LHCN-M2 (cell line): ENCODE measurements at regions not wholly inside any gene's neighbourhood (a gene's known extent, or its start where the extent isn't known, plus 50 kb on each side); places are given as distances from the start of the nearest gene placed in this dataset.

ENCODE experiments used
- DNase-seq: peaks from one replicate; pipeline ENCODE4 v3.0.0-alpha.2; 2012; ENCODE audit warnings: low read depth

GRCh38 chrY:17235769-17236168 lies 644.3 kb downstream of the CDY2B start:
- no peak for DNase-seq

GRCh38 chrY:17233435-17234109 lies 646.4 kb downstream of the CDY2B start:
- no peak for DNase-seq

GRCh38 chrY:17231994-17232393 lies 648.0 kb downstream of the CDY2B start:
- DNase-seq, result no peak

- no peak for DNase-seq
These were observed 656.5 kb downstream of the CDY2B start for GRCh38 chrY:17223502-17223901.

- no peak for DNase-seq
These were observed 677.6 kb downstream of the CDY2B start for GRCh38 chrY:17202395-17202794.

GRCh38 chrY:17184299-17184698 lies 695.7 kb downstream of the CDY2B start:
- no peak for DNase-seq

GRCh38 chrY:17166881-17167280 lies 713.1 kb downstream of the CDY2B start:
- DNase-seq, result no peak

GRCh38 chrY:17122166-17122565 lies 757.9 kb downstream of the CDY2B start:
- DNase-seq, result no peak

GRCh38 chrY:17085303-17085702 lies 794.7 kb downstream of the CDY2B start:
- DNase-seq, result no peak

- DNase-seq, result no peak
These were observed 800.1 kb downstream of the CDY2B start for GRCh38 chrY:17079887-17080286.

GRCh38 chrY:17067307-17067706 lies 812.7 kb downstream of the CDY2B start:
- DNase-seq, result no peak

GRCh38 chrY:17053041-17053440 lies 827.0 kb downstream of the CDY2B start:
- DNase-seq, result no peak

- DNase-seq, result no peak
These were observed 829.6 kb downstream of the CDY2B start for GRCh38 chrY:17050374-17050773.

- no peak for DNase-seq
These were observed 834.9 kb downstream of the CDY2B start for GRCh38 chrY:17045124-17045523.

- DNase-seq, result no peak
These were observed 835.3 kb downstream of the CDY2B start for GRCh38 chrY:17044723-17045122.

- no peak for DNase-seq
These were observed 835.7 kb downstream of the CDY2B start for GRCh38 chrY:17044272-17044671.

- no peak for DNase-seq
These were observed 841.6 kb downstream of the CDY2B start for GRCh38 chrY:17038439-17038838.

GRCh38 chrY:17018126-17018525 lies 861.9 kb downstream of the CDY2B start:
- no peak for DNase-seq

- DNase-seq, result no peak
These were observed 886.5 kb downstream of the CDY2B start for GRCh38 chrY:16993551-16993950.

GRCh38 chrY:16981776-16982175 lies 898.2 kb downstream of the CDY2B start:
- no peak for DNase-seq

GRCh38 chrY:16959071-16959470 lies 920.9 kb downstream of the CDY2B start:
- no peak for DNase-seq

- no peak for DNase-seq
These were observed 932.8 kb downstream of the CDY2B start for GRCh38 chrY:16947221-16947620.
